OCI-LY3 (cell line): ENCODE measurements at regions not wholly inside any gene's neighbourhood (a gene's known extent, or its start where the extent isn't known, plus 50 kb on each side); places are given as distances from the start of the nearest gene placed in this dataset.
"Not testable (repeated sequence)": the region's sequence is repeated elsewhere in the genome, so short reads cannot be mapped to it uniquely, and the experiment has no call there.

ENCODE experiments used
- CTCF ChIP-seq: fragments of 200-600, 300-600 bp; sonication (generic); IDR thresholded peaks from 2 replicates; pipeline ENCODE4 v1.5.1; 2014; ENCODE audit warnings: antibody characterized with exemption, low read length, low read depth
- EZH2phosphoT487 ChIP-seq: fragments of 200-600 bp; shearing (Covaris generic); IDR thresholded peaks from 2 replicates; pipeline ENCODE4 v1.6.1; 2018; ENCODE audit warnings: antibody characterized with exemption, mixed run types, low read depth

GRCh38 chr5:163874912-163875311, 369.5 kb downstream of the MAT2B start:
- not testable (repeated sequence) for TF ChIP-seq CTCF, EZH2phosphoT487
